H1 (cell line): ENCODE measurements at regions not wholly inside any gene's neighbourhood (a gene's known extent, or its start where the extent isn't known, plus 50 kb on each side); places are given as distances from the start of the nearest gene placed in this dataset.

Source experiments
- ASH2L ChIP-seq: fragments of 200-600, 300-600 bp; sonication (generic); IDR thresholded peaks from one replicate; pipeline ENCODE4 v1.7.1; 2017; ENCODE audit warnings: low read length
- BCL11A ChIP-seq, 2 experiments: IDR thresholded peaks; one replicate each; pipeline ENCODE4 v1.6.1; 2011; ENCODE audit warnings: low read depth in 2 of 2, low read length in 2 of 2, mild to moderate bottlenecking in 2 of 2
- POLR2A ChIP-seq, 2 experiments: IDR thresholded peaks; 1 replicate in 1 of 2; 2 replicates in 1 of 2; pipeline ENCODE4 v1.6.1; 2011; ENCODE audit warnings: low read depth in 2 of 2, low read length in 2 of 2, mild to moderate bottlenecking in 2 of 2; ENCODE audit errors: control extremely low read depth in 1 of 2
- RAD21 ChIP-seq, 2 experiments: IDR thresholded peaks in 1 of 2; conservative IDR thresholded peaks in 1 of 2; 2 replicates each; pipeline ENCODE4 v1.6.1; 2011; ENCODE audit warnings: low read depth in 2 of 2, low read length in 2 of 2, improper control_type of control experiment in 1 of 2, inconsistent platforms in 1 of 2, mild to moderate bottlenecking in 1 of 2, moderate library complexity in 1 of 2
- SAP30 ChIP-seq: fragments of 300-600 bp; sonication (generic); IDR thresholded peaks from 2 replicates; pipeline ENCODE4 v1.7.1; 2012; ENCODE audit warnings: low read length, moderate library complexity, mild to moderate bottlenecking, inconsistent platforms; ENCODE audit not compliant: insufficient read depth, insufficient replicate concordance
- TF ChIP-seq, protein P1 (sequence below): IDR thresholded peaks from 2 replicates; pipeline ENCODE4 v1.6.1; 2011; ENCODE audit warnings: low read depth, mild to moderate bottlenecking, low read length; ENCODE audit not compliant: insufficient read depth
- TF ChIP-seq, protein P2 (sequence below): IDR thresholded peaks from 2 replicates; pipeline ENCODE4 v1.6.1; 2012; ENCODE audit warnings: inconsistent platforms

DNA sequence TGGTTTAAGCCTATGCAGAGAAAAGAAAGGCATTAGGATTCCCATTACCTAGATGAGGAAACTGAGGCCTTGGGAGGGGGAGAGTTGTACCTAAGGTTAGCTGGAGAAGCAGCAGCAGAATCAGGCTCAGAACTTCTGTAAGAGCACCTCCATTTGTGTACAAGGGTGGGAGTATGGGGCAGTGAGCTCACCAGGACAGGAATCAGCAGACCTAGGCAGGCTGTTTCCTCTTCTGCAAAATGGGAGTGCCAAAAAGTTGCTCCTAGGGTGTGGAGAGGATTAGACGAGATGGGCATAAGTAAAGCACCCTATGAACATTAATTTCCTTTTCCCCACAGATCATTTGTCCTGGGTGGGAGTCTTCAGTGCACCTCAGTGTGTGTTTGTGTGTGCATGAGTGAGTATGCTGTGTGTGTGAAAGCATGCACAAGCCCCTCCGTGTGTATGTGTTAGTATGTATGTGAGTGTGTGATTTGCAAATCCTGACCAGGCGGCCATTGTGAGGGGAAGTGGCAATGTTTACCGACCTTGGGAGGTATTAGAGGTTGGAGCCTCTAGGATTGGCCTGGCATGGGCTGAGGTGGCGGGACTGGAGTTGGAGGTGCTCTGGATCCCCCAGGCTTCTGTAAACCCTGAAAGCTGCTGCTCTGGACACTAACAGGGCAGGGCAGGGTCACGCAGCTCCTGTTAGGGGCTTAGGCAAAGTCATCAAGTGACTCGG is 78.8 kb downstream of the VEGFA start (continued):
- TF ChIP-seq BCL11A (IDR thresholded peaks at IDR 0.05; ENCODE audit: low read depth in 2 of 2, low read length in 2 of 2) (no peak), RAD21 (IDR thresholded peaks at IDR 0.05 in 1 of 2, conservative IDR thresholded peaks at IDR 0.05 in 1 of 2; ENCODE audit: low read depth in 2 of 2, low read length in 2 of 2) (no peak), ASH2L (no peak), POLR2A (IDR thresholded peaks at IDR 0.05; ENCODE audit: control extremely low read depth in 1 of 2, low read depth in 2 of 2, low read length in 2 of 2) (no peak), SAP30 (no peak)
- TF ChIP-seq, protein P1, sequence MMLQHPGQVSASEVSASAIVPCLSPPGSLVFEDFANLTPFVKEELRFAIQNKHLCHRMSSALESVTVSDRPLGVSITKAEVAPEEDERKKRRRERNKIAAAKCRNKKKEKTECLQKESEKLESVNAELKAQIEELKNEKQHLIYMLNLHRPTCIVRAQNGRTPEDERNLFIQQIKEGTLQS = no peak
- TF ChIP-seq, protein P2, sequence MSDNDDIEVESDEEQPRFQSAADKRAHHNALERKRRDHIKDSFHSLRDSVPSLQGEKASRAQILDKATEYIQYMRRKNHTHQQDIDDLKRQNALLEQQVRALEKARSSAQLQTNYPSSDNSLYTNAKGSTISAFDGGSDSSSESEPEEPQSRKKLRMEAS = no peak
